GM21528 (cell line): ENCODE measurements at regions not wholly inside any gene's neighbourhood (a gene's known extent, or its start where the extent isn't known, plus 50 kb on each side); places are given as distances from the start of the nearest gene placed in this dataset.

ENCODE experiments used
- ATAC-seq: cut with Tn5 transposase; IDR thresholded peaks from one replicate; pipeline ENCODE4 v1.9.1; 2021; ENCODE audit warnings: mild to moderate bottlenecking, moderate library complexity; ENCODE audit not compliant: unreplicated experiment, low FRiP score

DNA sequence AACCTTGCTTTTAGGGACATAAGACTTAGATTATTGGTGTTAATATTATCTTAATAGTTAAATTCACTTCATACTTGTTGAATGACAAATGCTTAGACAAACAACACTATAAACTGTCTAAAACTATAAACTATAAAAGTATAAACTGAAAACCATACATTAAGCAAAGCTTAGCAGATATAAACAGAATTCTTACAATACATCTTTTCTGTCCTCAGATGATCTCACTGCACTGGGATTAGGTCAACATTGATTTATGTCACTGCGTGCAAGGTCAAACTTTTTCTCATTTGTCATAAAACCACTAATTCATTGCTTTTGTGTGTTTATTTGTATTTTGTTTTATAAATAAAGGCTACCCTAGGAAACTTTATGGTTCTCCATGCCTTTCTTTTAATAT lies 1491.8 kb downstream of the NCAM2 start:
- ATAC-seq = no peak

DNA sequence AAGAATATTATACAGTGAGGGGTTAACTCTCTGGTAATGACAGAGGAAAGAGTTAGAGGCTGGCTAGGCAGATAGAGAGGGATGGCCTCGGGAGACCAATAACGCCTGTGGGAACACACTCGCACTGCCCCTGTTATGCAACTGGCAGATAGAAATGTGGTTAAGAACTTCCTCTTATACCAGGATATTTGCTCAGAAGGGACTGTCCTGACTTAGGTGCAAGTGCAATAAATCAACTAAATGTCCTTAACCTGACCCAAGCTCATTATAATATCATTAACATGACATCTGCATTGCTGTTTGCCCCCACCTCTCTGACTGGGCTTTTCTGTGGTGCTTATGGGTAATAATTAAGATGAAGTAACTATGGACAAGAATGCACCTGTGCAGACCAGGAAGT lies 1518.0 kb downstream of the NCAM2 start:
- no peak for ATAC-seq

DNA sequence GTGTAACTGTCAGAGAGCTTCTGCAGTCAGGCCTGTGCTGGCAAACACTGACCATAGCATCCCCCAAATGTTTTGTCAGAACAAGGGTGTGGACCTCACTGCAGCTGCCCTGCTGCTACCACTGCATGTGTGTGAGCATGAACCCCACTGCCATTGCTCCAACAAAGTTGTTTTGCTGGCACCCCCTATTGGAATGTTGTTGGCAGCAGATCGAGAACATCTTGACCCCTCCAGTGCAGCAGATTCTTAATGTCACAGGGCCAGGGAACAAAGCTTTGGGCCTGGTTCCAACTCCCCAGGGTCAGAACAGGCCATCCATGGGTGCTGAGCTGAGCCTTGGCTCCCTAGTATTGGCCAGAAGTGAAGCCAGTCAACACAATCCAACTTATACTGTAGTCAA lies 1537.4 kb downstream of the NCAM2 start:
- ATAC-seq = no peak

DNA sequence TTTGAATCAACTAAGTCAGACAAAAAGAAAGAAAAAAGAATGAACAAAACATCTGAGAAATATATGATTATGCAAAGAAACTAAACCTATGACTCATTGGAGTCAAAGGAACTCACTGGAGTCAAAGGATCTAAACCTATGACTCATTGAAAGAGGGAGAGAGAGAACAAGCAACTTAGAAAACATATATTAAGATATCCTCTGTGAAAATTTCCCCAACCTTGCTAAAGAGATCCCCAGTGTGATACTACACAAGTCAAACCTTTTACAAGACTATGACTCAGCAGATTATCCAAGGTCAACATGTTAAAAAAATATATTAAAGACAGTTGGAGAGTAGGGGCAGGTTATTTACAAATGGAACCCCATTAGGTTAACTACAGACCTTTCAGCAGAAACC lies 1538.3 kb downstream of the NCAM2 start:
- ATAC-seq = no peak

DNA sequence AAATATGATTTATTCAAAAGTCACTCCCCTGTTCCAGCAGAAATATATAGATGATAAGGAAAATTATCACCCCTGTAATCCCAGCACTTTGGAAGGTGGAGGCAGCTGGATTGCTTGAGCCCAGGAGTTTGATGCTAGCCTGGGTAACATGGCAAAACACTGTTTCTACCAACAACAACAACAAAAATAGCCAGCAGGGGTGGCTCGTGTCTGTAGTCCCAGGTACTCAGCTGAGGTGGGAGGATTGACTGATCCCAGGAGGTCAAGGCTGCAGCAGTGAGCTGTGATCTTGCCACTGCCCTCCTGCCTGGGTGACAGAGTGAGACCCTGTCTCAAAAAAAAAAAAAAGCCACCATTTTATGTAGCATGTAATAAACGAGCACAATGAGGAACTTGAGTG lies 1546.5 kb downstream of the NCAM2 start:
- no peak for ATAC-seq

DNA sequence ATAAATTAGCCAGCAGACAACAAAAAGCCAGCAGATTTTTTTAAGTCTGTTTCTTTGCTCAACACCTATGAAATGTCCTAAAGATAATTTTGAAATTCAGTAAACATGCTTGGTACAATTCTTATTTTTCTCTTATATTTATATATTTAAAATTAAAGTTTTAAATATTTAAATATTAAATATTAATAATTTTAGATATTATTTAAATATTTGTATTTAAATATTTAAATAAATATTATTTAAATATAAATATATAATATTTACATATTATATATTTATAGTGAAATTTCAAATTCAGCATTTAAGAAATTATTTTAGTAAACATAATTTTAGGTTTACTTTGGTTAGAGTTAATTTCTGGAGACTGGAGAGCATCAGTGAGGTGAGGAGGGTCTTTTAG lies 1554.2 kb downstream of the NCAM2 start:
- no peak for ATAC-seq

DNA sequence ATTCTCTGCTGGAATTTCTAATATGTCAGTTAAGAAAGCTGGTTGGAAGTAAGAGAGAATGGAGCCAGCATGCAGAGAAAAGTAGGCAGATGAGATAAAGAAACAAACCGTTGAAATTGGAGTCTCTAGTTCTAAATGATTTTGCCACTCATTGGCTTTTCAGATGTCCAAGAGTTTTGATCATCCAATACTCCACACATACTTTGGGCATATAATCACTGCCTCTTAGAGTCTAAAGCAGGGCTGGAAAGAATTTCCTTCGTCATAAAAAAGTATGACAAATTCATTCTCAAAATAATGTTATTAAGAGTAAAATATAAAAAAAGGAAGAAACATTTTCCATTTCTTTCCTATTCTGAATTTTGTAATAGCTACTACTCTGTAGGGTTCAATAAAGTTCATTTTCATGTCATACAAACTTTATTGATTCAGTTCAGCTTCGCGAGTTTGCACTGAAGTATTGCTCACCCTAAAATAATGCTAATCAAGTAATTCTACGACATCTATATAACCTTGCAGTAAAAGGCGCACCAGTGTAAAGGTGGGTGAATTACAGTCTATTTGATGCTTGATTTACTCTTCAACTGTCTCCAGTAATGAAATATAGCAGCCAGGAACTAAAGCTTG lies 1556.6 kb downstream of the NCAM2 start:
- no peak for ATAC-seq

DNA sequence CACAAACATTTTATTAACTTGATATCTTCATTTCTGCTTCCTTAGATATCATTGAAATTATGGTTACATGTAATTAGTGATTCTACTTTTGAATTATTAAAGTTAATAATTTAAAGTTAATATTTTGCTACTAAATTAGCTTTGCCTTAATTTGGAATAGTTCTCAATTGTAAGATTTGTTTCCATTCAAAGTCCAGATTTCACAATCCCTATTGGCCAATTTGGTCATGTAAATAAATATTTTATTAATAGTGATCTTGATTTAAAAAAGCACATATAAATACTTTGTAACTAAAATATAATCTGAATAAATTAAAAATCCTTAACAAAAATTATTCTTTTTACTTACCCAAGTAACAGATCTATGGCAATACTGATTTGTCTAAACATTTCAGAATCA lies 1558.6 kb downstream of the NCAM2 start:
- no peak for ATAC-seq

DNA sequence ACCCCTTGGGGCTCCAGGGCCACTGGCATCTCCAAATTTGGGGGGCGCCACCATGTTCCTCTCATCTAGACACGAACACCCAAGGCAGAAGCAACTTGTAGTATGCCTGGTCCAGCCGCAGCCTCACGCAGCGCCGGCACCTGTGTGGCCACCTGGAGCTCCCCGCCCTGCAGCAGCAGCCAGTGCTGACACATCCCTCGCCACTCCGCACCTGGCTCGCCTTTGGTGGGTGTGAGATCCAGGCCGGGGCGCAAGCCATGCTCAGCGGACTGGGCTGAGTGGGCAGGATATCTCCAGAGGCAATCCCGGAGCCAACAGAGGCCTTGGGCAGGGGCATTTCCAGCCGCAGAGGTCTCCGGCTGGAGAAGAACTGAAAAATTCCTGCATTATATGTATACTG lies 1563.7 kb downstream of the NCAM2 start:
- ATAC-seq = no peak

DNA sequence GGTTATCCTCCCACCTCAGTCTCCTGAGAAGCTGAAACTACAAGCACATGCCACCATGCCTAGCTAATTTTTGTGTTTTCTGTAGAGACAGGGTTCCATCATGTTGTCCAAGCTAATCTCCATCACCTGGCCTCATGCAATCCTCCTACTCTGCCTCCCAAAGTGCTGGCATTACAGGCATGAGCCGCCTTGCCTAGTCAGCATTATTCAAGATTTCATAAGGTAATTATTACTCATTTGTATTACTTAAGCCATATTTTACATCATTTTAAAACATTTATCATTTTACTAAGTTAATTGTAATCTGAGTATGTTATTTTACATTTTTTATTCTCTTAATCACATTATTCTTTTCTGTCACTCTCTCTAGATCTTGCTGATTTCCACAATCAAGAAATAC lies 1575.6 kb downstream of the NCAM2 start:
- ATAC-seq = no peak

DNA sequence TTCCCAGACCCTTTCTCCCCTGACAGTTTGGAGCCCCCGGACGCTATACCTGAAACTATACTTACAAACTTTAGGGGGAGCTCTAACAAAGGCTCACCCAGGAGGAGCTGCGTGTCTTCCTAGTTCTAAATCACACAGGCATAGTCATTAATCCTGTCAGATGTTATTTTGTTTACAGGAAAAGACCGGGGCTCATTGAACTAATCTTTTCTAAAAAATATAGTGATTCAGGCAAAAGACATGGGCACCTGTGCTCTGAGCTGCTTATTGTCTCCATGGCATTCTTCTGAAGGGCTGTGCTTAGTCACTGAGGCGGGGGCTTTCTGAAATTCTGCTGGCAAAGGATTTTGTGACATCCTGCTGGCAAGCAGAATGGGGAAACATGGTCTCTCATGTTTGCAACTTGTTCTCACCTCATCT lies 1577.0 kb downstream of the NCAM2 start:
- no peak for ATAC-seq

DNA sequence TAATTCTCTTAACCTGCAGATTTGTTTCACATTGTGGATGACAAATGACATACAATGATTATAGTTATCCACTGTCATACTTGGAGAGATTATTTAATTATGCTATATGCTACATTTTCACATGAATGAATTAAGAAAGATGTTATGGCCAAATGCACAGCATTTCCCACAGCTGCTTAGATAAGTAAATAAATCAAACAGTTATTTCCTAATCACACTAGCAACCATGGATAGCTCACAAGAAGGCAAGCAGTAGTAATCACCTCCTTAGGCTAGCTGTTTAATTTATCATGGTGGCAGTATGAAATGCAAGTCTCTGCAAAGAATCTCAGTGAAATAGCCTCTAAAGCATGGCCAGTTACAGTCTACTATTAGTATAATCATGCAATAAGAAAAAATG lies 1581.5 kb downstream of the NCAM2 start:
- no peak for ATAC-seq

DNA sequence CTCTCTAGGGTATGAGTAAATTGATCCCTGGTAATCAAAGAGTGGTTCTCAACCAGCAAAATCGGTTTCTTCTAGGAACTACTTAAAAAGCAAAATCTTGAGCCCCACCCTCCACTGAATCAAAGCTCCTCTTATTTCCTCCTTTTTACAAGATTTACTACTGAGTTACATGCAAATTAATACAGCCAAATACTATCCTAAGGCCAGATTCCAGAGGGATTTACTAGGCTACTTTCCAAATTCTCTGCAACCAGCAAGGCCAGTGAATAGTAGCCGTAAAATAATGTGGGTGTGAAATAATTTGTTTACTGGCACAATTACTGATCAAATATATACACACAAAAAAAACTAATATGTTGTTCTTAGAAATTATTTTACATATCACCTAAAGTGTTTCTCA lies 1583.8 kb downstream of the NCAM2 start:
- no peak for ATAC-seq

DNA sequence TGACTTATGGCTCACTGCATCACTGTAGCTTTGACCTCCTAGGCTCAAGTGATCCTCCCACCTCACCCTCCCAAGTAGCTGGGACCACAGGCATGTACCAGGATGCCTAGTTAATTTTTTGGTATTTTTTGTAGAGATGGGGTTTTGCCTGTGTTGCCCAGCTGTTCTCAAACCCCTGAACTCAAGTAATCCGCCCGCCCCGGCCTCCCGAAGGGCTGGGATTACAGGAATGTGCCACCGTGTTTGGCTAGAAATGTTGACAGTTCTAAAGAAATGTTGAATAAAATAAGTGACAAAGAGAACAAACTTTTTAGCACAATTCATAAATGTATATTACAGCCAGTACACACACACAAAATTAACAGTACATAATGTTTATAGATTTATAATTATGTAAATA lies 1586.1 kb downstream of the NCAM2 start:
- no peak for ATAC-seq

DNA sequence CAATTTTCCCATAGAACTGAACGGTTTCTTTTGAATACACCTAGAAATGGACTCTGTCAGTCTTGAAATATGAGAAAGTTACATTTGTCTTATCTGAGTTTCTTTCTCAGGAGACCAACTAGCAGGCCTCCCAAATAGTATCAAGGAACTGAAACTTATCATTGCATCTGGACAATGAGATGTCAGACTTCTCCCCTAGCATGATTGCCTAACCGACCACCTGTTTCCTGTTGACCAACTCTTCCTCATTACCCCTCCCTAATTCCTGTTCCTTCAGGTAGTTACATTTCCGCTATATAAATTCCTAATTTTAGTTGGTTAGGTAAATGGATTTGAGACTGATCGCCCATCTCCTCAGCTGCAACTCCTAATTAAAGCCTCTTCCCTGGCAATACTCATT lies 1587.3 kb downstream of the NCAM2 start:
- no peak for ATAC-seq

DNA sequence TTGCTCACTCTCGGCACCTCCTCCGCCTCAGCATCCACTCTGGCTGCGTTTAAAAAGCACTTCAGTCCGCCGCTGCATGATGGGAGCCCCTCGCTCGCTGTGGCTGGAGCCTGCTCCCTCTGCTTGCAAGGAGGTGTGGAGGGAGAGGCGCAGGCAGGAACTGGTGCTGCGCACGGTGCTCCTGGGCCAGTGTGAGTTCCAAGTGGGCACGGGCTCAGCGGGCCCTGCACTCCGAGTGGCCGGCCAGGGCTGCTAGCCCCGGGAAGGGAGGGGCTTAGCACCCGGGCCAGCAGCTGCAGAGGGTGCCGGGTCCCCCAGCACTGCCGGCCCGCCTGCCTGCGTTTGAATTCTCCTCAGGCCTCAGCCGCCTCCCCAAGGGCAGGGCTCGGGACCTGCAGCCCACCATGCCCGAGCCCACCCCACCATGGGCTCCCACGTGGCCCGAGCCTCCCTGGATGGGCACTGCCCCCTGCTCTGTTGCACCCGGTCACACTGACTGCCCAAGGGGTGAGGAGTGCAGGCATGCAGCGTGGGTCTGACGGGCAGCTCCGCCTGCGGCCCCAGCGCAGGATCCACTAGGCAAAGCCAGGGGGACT lies 1599.5 kb downstream of the NCAM2 start:
- ATAC-seq = no peak

DNA sequence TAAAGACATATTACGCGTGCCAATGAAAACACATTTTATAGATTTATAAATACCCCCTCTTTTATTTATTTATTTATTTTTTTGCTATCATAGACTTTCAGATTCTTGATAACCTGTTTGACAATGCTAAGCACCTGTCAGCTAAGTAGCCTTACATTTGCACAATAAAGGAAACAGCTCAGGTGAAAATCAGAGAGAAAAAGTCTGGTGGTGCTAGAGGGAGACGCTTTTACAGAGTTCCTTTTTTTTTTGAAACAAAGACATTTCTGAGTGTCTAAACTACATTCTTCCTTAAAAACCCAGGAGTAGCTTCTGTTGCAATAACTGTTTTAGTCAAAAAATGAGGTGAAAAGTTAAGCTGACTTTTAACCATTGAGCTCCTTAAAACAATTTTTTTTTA lies 1611.6 kb downstream of the NCAM2 start:
- ATAC-seq = no peak

DNA sequence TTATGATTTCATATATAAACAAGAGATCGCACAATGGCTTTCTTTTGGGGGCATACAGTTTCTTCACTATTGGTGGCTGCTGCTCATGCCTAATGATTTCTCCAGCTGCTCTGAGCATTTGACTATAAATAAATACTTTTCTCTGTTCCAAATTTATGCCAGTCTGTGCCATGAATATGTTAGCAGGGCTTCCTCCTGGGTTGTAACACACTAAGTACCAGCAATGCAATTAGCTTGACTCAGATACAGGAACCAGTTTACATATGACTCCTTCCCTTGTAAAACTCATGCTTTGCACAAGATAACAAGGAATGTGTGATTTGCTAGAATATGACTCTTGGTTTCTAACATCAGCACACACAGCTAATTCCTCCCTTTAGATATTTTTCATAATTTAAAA lies 1629.7 kb downstream of the NCAM2 start:
- no peak for ATAC-seq

DNA sequence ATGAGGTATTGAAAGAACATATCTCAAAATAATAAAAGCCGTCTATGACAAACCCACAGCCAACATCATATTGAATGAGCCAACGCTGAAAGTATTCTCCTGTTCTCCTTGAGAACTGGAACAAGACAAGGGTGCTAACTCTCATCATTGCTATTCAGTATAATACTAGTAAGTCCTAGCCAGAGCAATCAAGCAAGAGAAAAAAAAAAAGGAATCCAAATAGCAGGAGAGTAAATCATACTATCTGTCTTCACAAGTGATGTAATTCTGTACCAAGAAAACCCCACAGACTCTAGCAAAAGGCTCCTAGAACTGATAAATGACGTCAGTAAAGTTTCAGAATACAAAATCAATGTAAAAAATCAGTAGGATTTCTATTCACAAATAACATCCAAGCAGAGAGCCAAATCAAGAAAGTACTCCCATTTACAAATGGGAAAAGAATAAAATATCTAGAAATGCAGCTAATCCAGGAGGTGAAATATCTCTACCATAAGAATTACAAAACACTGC lies 1632.8 kb downstream of the NCAM2 start:
- ATAC-seq = no peak

DNA sequence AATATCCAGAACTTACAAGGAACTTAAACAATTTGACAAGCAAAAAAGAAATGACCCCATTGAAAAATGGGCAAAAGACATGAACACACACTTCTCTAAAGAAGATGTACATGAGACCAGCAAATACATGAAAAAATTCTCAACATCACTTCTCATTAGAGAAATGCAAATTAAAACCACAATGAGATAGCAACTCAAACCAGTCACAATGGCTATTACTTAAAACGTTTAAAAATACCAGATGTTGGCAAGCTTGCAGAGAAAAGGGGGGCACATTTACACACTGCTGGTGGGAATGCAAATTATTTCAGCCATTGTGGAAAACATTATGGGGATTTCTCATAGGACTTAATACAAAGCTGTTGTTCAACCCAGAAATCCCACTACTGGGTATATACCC lies 1634.0 kb downstream of the NCAM2 start:
- ATAC-seq = no peak

DNA sequence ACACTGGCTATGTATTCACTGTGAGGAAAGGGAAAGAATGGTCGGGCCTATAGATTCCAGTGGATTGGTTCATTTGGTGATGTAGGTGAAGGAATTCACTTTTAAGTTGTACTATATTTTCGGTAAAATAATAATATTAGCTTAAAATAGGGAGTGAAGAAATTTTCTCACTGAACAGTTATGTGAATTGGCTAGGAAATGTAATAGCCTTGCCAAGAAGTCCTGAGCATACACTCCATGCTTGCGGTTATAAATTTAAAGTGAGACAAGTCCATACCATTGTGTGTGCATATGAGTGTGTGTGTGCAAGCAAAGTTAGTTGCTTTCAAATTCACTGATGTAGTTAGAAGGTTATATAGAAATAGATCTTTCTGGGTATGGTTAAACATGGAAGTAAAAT lies 1651.0 kb downstream of the NCAM2 start:
- ATAC-seq = no peak

DNA sequence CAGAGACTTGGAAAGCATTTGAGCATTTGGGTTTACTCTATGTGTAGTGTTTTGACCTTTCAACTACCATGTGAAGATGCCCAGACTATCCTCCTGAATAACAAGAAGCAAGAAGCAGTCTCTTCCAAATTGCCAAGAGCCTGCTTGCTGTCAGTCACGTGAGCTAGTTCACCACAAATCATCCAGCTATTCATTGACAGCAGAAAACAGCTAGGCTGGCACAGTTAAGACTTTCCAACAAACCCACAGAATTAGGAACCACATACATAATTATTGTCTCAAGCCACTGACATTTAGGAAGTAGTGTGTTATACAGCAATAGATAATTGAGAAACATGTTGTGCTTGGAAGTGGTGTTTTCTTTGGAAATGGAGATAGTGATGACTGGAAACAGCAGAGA lies 1652.0 kb downstream of the NCAM2 start:
- ATAC-seq = no peak

DNA sequence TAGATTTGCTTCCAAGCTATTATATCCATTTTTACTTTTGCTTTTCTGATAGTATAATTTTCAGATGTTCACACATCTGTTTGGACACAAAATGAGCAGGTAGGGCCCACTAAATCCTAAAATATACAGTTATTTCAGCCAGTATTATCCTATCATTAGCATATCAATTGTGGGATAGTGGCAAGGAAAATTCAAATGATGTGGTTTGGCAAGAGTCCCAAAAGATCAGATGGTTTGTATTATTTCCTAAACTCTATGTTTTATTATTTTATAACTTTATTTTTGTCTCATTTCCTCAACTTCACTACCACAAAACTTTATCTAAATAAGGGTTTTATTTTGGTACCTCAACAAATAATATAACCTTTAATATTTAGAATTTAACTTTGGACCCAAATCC lies 1659.6 kb downstream of the NCAM2 start:
- no peak for ATAC-seq
